CD4-positive, alpha-beta T cell treated with Interleukin-6 at 100 ng/mL for 8 hours (primary cell): ENCODE measurements at regions not wholly inside any gene's neighbourhood (a gene's known extent, or its start where the extent isn't known, plus 50 kb on each side); places are given as distances from the start of the nearest gene placed in this dataset.
"Not testable (repeated sequence)": the region's sequence is repeated elsewhere in the genome, so short reads cannot be mapped to it uniquely, and the experiment has no call there.

Source experiments
- DNase-seq: peaks from one replicate; pipeline ENCODE4 v3.0.0-alpha.2; 2020; ENCODE audit warnings: mixed read lengths, low spot score

DNA sequence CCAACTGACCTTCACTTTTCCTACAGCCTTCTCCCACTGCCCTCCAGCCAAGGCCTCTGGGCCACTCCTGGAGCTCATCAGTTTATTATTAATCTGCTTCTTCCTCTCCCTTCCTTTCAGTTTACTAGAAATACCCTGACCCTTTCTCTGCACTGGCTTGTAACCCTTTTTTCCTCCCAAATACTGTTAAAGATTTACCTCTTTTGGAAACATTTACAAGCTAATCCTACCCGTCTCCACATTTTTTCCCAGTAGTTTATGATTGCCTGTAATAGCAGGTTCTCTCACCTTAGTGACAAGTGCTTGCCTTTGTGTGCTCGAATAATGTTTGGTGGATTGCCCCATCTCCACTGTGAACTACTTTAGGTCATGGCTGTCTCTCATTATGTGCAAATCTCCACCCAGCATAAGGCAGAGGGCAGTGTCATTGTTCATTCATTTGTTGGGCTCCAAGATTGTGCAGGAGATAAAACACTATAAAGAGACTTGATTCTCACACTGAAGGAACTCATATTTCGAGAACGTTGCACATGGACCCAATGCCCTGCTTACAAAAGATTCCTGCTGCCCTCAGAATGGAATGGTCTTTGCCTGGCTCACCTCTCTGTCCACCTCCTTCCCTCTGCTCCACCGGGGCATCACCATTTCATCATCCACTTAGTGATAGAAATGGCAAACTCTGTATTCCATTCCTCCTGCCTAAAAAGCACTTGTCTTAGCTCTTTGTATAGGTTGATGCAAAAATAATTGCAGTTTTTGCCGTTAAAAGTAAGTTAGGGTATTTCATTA lies 491.1 kb downstream of the UTRN start:
- no peak for DNase-seq

GRCh38 chr6:144777249-144777648 lies 492.1 kb downstream of the UTRN start:
- DNase-seq: no peak

- DNase-seq: no peak
Observed at GRCh38 chr6:144778056-144778455, 492.9 kb downstream of the UTRN start.

DNA sequence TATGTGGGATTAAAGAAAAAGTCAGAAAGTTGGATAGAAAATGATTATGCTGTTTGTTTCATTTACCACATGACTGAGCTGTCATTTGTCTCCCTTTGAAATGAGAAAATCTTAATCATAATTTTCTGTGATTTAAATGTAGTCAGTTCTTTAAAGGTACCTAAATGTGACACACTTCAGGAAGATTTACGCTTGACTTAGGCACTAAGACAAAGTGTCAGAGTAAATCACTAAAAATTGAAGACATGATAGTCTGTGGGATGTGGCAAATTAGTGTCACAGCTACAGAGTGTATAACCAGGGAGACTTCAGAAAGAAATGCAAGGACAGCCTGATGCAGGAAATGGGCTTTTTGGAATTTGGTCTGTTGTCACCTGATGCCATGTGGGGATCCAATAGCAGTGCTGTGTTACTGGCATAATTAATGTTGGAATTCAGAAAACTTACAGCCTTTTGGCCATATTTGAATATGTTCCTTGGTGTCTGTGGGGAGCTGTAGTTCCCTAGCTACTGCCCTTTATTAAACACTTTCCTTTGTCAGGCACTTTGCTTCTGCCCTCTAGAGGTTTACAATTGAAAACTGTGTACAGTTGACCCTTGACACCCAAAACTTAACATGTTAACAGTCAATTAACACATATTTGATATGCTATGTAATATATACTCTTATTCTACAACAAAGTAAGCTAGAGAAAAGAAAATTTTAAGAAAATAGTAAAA lies 493.8 kb downstream of the UTRN start:
- no peak for DNase-seq

- no peak for DNase-seq
Observed at GRCh38 chr6:144781836-144782235, 496.7 kb downstream of the UTRN start.

DNA sequence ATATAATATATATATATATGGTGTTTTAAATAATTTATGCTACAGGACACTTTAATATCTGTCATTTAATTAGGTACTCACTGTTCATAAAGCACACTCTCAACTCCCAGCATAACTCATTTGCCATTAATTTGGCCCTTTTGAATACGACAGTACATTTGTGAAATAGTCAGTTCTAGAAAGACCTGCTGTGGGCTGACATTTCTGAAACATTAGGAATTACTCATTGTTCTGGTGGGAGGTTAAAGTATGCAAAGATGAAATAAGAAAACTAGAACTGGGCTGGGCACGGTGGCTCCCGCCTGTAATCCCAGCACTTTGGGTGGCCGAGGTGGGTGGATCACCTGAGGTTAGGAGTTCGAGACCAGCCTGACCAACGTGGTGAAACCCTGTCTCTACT lies 497.5 kb downstream of the UTRN start:
- DNase-seq: no peak

- DNase-seq: no peak
Observed at GRCh38 chr6:144785056-144785455, 499.9 kb downstream of the UTRN start.

DNA sequence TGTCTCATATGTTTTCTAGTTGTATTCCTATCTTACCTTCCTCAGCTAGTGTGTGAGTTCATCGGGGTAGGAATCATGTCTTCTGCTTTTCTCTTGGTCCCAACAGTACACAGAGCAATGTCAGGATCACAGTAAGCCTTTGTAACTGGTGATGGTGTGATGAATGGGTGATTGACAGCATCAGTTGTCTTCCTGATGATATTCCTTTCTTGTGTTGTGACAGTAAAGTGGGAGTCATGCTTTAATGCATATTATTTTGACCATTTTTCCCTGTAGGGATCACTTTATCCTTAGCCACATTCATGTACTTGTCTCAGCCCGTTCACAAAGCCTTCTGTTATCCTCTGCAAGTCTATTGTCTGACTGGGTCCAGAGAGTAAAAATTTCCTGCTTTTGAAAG lies 501.7 kb downstream of the UTRN start:
- DNase-seq: no peak

DNA sequence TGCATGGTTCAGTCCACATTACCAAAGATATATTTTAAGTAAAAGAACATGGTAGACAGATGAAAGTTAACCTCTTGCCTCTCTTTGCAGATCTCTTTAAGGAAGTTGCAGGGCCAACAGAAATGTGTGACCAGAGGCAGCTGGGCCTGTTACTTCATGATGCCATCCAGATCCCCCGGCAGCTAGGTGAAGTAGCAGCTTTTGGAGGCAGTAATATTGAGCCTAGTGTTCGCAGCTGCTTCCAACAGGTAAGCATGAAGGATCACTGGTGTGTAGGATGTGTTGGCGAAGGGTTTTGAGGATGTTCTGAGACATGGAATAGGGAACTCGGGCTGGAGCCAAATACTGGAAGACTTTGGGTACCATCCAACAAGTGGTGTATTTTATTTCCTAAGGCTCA lies 508.6 kb downstream of the UTRN start:
- DNase-seq: no peak

- DNase-seq: not testable (repeated sequence)
Observed at GRCh38 chr6:144795022-144795421, 509.9 kb downstream of the UTRN start.

- DNase-seq: no peak
Observed at GRCh38 chr6:144796070-144796469, 510.9 kb downstream of the UTRN start.

DNA sequence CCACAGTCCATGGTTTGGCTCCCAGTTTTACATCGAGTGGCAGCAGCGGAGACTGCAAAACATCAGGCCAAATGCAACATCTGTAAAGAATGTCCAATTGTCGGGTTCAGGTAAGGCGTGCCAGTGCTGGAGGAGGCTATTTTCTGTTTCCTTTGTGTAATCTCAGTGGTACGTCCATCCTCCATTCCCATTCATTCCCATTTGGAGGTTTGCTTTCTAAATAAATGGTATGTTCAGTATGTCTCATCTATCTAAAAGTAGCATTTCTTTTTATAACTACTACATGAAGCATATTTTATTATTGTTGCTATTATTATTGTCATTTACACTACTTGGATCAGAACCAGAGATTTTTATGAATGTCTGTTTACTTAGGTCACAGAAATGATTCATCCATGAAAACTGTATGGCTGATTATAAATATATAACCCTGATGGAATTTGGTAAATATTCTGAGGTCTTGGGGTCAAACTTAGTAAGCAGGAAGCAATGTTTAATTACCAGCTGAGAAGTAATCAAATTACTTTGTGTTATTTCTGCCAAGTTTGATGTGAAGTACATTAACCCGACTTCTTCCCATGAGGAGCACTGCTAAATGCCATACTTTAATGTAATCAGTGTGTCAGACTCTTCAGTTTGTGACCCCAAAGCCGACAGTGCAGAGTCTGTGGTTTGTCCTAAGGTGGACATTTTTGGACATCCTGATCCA lies 512.9 kb downstream of the UTRN start:
- no peak for DNase-seq

DNA sequence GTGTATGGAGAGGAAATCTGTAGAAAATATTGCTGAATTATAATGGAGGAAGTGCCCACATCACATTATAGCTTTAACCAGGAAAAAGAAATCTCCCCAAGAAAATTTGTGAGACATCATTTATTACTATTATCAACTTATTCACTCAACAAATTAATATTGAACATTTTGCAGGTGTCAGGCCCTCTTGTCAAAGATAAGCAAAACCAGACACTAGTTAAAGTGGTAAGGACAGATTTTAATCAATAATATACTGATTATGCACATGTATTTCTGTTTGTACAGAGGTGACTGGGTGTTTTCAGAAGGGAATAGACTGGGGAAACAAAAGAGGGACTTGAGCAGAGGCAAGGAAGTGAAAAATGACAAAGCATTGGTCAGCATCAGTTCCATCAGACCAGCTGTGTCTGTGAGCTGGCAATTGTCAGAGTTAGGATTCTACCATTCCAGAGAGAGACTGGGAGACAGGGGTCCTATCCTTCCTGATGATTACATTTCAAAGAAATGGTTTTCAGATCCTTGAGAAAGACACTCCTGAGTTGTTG lies 519.2 kb downstream of the UTRN start:
- no peak for DNase-seq

DNA sequence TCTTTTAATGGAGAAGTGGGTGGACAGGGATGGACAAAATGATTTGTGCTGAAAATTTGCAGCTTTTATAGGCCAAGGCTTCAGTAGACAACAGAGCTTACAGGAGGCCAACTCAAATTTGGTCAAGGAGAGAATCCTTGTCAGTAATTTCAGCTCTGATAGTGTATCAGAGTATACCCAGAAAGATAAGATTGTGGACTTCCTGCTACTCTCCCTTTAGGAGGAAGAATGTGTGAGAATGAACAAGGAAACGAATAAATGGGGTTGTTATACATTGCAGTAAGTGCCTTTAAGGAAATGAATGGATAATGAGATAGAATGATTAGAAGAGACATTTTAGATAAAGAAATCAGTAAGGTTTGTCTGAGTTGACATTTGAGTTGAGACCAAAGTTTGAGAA lies 519.9 kb downstream of the UTRN start:
- DNase-seq: no peak

- DNase-seq: no peak
Observed at GRCh38 chr6:144806222-144806621, 521.1 kb downstream of the UTRN start.

- DNase-seq: no peak
Observed at GRCh38 chr6:144809120-144809519, 524.0 kb downstream of the UTRN start.

DNA sequence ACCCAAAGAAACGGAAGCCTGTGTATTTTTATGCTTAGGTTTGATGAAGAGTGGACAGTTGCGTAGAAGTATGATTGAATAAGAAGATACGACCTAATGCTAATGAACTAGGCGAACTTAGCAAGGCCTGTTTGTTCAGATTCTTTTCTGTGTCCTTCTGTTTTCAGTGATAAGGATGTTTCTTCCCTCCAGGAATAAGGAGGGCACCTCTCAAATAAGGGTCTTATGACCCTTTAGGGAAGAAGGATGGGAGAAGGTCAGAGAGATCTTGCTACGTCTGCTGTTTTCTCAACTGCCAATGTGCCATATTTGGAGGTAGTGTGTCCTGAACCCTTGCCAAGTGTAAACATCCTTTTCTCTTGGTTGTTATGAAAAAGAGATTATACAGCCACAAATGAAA lies 524.8 kb downstream of the UTRN start:
- DNase-seq: no peak

- DNase-seq: no peak
Observed at GRCh38 chr6:144811140-144811539, 526.0 kb downstream of the UTRN start.

GRCh38 chr6:144816936-144817335 lies 531.8 kb downstream of the UTRN start:
- no peak for DNase-seq

- DNase-seq: no peak
Observed at GRCh38 chr6:144820270-144820669, 535.1 kb downstream of the UTRN start.

DNA sequence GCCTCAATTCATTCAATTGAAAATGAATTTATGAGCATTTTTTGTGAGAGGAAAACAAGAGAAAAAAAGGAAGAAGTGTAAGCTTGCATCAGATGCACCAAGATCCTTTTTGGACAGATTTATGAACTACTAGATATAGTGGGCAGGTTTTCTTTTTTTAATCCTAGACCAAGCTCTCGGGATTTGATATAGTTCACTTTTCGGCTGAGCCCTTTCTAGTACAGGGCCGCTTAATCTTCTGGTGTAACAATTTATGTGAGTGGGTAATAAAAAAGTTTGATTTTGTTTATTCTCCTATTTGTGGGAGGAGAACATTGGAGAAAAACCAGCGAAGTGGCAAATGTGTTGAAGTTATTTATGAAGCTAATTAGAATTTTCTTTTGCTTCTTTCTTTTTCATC lies 538.0 kb downstream of the UTRN start:
- DNase-seq: no peak

DNA sequence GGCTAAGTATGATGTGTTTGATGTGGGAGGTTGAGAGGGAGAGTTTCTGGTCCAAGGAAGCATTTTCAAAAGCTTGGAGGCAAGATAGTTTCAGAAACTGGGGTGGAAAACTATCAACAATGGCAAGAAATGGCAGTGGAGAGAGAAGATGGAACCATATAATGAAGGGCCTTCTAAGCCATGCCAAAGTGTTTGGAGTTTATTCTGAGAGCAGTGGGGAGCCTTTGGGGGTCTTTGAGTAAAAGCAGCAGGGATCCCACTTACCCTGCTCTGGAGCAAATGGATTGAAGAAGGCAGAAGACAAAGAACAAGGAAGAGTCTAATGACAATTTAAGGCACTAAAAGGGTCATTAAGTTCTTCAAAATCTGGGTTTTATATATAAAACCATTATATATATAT lies 538.9 kb downstream of the UTRN start:
- DNase-seq: no peak
